PC-9 (cell line): ENCODE measurements at regions not wholly inside any gene's neighbourhood (a gene's known extent, or its start where the extent isn't known, plus 50 kb on each side); places are given as distances from the start of the nearest gene placed in this dataset.

Experiments used
- BruUV-seq: library from RNA; stranded (reverse); fragments of 400-500 nt; replicated peaks from 2 replicates; lab custom pipeline; 2021; lab: Mats Ljungman, UMichigan
- CTCF ChIA-PET: fragments of 300-600 bp; sonication (Branson Sonifier 250); formaldehyde crosslinking; loops from one replicate; lab custom pipeline; 2022; ENCODE audit warnings: antibody characterized with exemption; lab: Charles Lee
- POLR2A ChIA-PET: fragments of 300-600 bp; sonication (Branson Sonifier 250); formaldehyde crosslinking; loops from one replicate; lab custom pipeline; 2022; ENCODE audit warnings: antibody characterized with exemption; ENCODE audit not compliant: unreplicated experiment; lab: Charles Lee
- DNase-seq, 2 experiments: peaks; one replicate each; pipeline versions ENCODE4 v3.0.0 to v3.0.0-alpha.2; 2015 to 2022; ENCODE audit warnings: mixed read lengths in 1 of 2
- H2AFZ ChIP-seq: fragments of 200-600 bp; sonication (generic); 2 replicates; pipeline ENCODE4 v1.8.1; 2017; ENCODE audit warnings: antibody characterized with exemption
- H3F3A ChIP-seq: fragments of 200-600 bp; sonication (generic); 2 replicates; pipeline ENCODE4 v1.8.1; 2017; ENCODE audit warnings: antibody characterized with exemption, mild to moderate bottlenecking, low read depth; ENCODE audit not compliant: insufficient read depth
- H3K27ac ChIP-seq: fragments of 200-600 bp; sonication (generic); 2 replicates; pipeline ENCODE4 v1.6.1; 2016; ENCODE audit warnings: mixed run types
- H3K27me3 ChIP-seq: fragments of 200-600 bp; sonication (generic); 2 replicates; pipeline ENCODE4 v1.6.1; 2016; ENCODE audit warnings: low read depth, mixed run types; ENCODE audit not compliant: insufficient read depth
- H3K36me3 ChIP-seq: fragments of 200-600 bp; sonication (generic); 2 replicates; pipeline ENCODE4 v1.6.1; 2016; ENCODE audit warnings: low read depth, mixed run types
- H3K4me1 ChIP-seq: fragments of 200-600 bp; sonication (generic); replicated peaks from 2 replicates; pipeline ENCODE4 v1.6.1; 2016; ENCODE audit warnings: mixed run types; ENCODE audit not compliant: insufficient read depth
- H3K4me2 ChIP-seq: fragments of 200-600 bp; sonication (generic); 2 replicates; pipeline ENCODE4 v1.6.1; 2017; ENCODE audit warnings: mixed run types
- H3K4me3 ChIP-seq: fragments of 200-600 bp; sonication (generic); 2 replicates; pipeline ENCODE4 v1.6.1; 2016; ENCODE audit warnings: mixed run types
- H3K79me2 ChIP-seq: fragments of 200-600 bp; sonication (generic); 2 replicates; pipeline ENCODE4 v1.6.1; 2017; ENCODE audit warnings: low read depth, mixed run types
- H3K9me2 ChIP-seq: fragments of 200-600 bp; sonication (generic); 2 replicates; pipeline ENCODE4 v1.8.1; 2017; ENCODE audit warnings: mild to moderate bottlenecking; ENCODE audit not compliant: insufficient read depth
- H3K9me3 ChIP-seq: fragments of 200-600 bp; sonication (generic); 2 replicates; pipeline ENCODE4 v1.8.1; 2016; ENCODE audit warnings: low read depth; ENCODE audit not compliant: insufficient read depth
- H4K20me1 ChIP-seq: fragments of 200-600 bp; sonication (generic); 2 replicates; pipeline ENCODE4 v1.8.1; 2017; ENCODE audit not compliant: insufficient read depth
- CTCF ChIP-seq: fragments of 200-600 bp; sonication (generic); conservative IDR thresholded peaks from 2 replicates; pipeline ENCODE4 v1.6.1; 2017; ENCODE audit warnings: mixed run types, antibody characterized with exemption, mild to moderate bottlenecking, moderate library complexity
- EZH2 ChIP-seq: fragments of 200-600 bp; sonication (generic); IDR thresholded peaks from 2 replicates; pipeline ENCODE4 v1.8.0; 2017; ENCODE audit warnings: antibody characterized with exemption, low read depth
- intact Hi-C: fragments of 100-400 bp; cut with micrococcal nuclease; formaldehyde crosslinking; loops from one replicate; pipeline ENCODE4 v1.10.0; 2022; ENCODE audit not compliant: unreplicated experiment

GRCh38 chr13:74346960-74347359, 212.8 kb upstream of the KLF12 start:
- Histone ChIP-seq H3K4me3 (no peak overlapping the region), H3K9me2 (no peaks in the 10 kb centered on the region), H2AFZ (no peak overlapping the region), H3F3A (no peaks in the 10 kb centered on the region), H3K79me2 (no peaks in the 10 kb centered on the region), H3K27me3 (no peaks in the 10 kb centered on the region), H3K9me3 (no peaks in the 10 kb centered on the region), H3K36me3 (no peaks in the 10 kb centered on the region), H4K20me1 (no peaks in the 10 kb centered on the region), H3K4me1 (no peaks in the 10 kb centered on the region), H3K27ac (no peak overlapping the region), H3K4me2 (no peak overlapping the region)
- BruUV-seq = no TSS peak
- TF ChIP-seq CTCF (no peak), EZH2 (no peak)
- no peak for DNase-seq
- ChIA-PET CTCF (interaction anchor here (0.6 kb wide), 2 partner anchors 62 to 152 kb away, joined by 3 to 4 read pairs; no protein-coding TSS in a partner anchor), POLR2A (no interaction called here)
- intact Hi-C loops = no loop called here

DNA sequence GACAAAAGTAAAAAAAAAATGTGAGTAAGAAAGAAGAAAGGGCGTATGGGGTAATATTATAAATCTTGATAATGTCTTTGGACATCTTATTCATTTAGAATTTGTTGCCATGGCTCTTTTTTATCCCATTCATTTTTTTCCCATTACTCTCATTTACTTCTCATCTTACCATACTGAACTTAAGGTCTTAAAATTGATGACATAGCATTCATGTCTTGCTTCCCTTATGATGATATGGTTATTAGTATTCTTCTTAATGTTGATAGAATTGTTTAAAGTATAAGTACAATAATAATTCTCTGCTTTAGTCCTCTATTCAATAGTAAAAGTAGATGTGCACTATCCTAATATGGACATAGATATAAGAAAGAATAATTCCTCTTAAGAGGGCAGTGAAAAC, 204.1 kb upstream of the KLF12 start:
- H3F3A ChIP-seq = no peaks in the 10 kb centered on the region

DNA sequence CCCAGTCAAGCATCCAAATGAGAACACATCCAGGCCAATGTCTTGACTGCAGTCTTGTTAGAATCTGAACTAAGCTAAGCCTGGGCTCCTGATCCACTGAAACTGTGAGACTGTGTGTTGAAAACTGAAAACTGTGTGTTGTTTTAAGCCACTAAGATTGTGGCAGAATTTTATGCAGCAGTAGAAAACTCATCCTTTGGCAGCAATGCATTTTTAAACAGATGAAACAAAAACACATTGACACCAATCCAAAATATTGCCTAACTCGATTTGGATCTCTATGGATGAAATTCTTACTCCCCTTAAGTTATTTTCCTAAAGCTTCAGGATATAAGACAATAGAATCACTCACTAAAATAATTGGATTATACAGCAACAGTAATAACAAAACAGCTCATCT, 202.3 kb upstream of the KLF12 start:
- H3K36me3 ChIP-seq = no peaks in the 10 kb centered on the region
- intact Hi-C loops = no loop called here
- H3K27me3 ChIP-seq = no peaks in the 10 kb centered on the region
- no peak overlapping the region for H3K4me2 ChIP-seq
- TF ChIP-seq CTCF (no peak), EZH2 (no peak)
- CTCF ChIA-PET = no interaction called here
- H3K9me3 ChIP-seq = no peaks in the 10 kb centered on the region
- H3K79me2 ChIP-seq = no peaks in the 10 kb centered on the region
- no peaks in the 10 kb centered on the region for H3K4me1 ChIP-seq
- BruUV-seq = no TSS peak
- no peak overlapping the region for H3K4me3 ChIP-seq
- no peaks in the 10 kb centered on the region for H3F3A ChIP-seq
- no peak overlapping the region for H3K27ac ChIP-seq
- no peak overlapping the region for H2AFZ ChIP-seq
- POLR2A ChIA-PET = no interaction called here
- no peak for DNase-seq
- H3K9me2 ChIP-seq = no peaks in the 10 kb centered on the region
- no peaks in the 10 kb centered on the region for H4K20me1 ChIP-seq

More for the DNA sequence above, 204.1 kb upstream of the KLF12 start:
- TF ChIP-seq CTCF = no peak
- no peak for TF ChIP-seq EZH2
- H3K9me3 ChIP-seq = no peaks in the 10 kb centered on the region
- H3K4me3 ChIP-seq = no peak overlapping the region
- H4K20me1 ChIP-seq = no peaks in the 10 kb centered on the region
- H2AFZ ChIP-seq = no peak overlapping the region
- H3K27me3 ChIP-seq = no peaks in the 10 kb centered on the region
- DNase-seq = no peak
- H3K79me2 ChIP-seq = no peaks in the 10 kb centered on the region
- POLR2A ChIA-PET = no interaction called here
- no peak overlapping the region for H3K27ac ChIP-seq
- intact Hi-C loops = no loop called here
- CTCF ChIA-PET = no interaction called here
- no TSS peak for BruUV-seq
- H3K4me1 ChIP-seq = no peaks in the 10 kb centered on the region
- no peaks in the 10 kb centered on the region for H3K36me3 ChIP-seq
- H3K9me2 ChIP-seq = no peaks in the 10 kb centered on the region
- no peak overlapping the region for H3K4me2 ChIP-seq
